Heart right ventricle (tissue), 16 donors: ENCODE measurements at regions not wholly inside any gene's neighbourhood (a gene's known extent, or its start where the extent isn't known, plus 50 kb on each side); places are given as distances from the start of the nearest gene placed in this dataset.

ENCODE experiments used
- ATAC-seq, 8 donors: fragments of 200-7000 bp; cut with Tn5 transposase; one replicate each; pipeline ENCODE4 v1.9.1; 2020; ENCODE audit warnings: mild to moderate bottlenecking in 8 of 8, moderate library complexity in 8 of 8, moderate number of reproducible peaks in 1 of 8
- DNase-seq, 2 donors: peaks; one replicate each; pipeline ENCODE4 v3.0.0-alpha.2; 2020
- H3K27ac ChIP-seq, 10 donors: fragments of 200-600 bp; sonication (generic) in 2 of 10; one replicate each; pipeline versions ENCODE4 v1.5.0 to v1.8.0; 2020 to 2022; ENCODE audit warnings: mild to moderate bottlenecking in 3 of 10
- H3K27me3 ChIP-seq, 7 donors: fragments of 200-600 bp; one replicate each; pipeline ENCODE4 v1.8.0; 2021 to 2022; ENCODE audit warnings: mild to moderate bottlenecking in 2 of 7
- H3K36me3 ChIP-seq, 9 donors: fragments of 200-600 bp; sonication (generic) in 1 of 9; one replicate each; pipeline versions ENCODE4 v1.5.0 to v1.8.0; 2020 to 2022; ENCODE audit warnings: mild to moderate bottlenecking in 2 of 9
- H3K4me1 ChIP-seq, 9 donors: fragments of 200-600 bp; sonication (generic) in 1 of 9; one replicate each; pipeline versions ENCODE4 v1.5.0 to v1.8.0; 2020 to 2022; ENCODE audit warnings: mild to moderate bottlenecking in 4 of 9
- H3K4me3 ChIP-seq, 10 donors: fragments of 200-600 bp; sonication (generic) in 2 of 10; one replicate each; pipeline versions ENCODE4 v1.5.0 to v1.8.0; 2020 to 2022; ENCODE audit warnings: mild to moderate bottlenecking in 7 of 10, moderate library complexity in 2 of 10
- H3K9me3 ChIP-seq, 11 donors: fragments of 200-600 bp in 10 of 11; sonication (generic) in 2 of 11; one replicate each; pipeline versions ENCODE4 v1.5.0 to v1.8.0; 2013 to 2022; ENCODE audit warnings: mild to moderate bottlenecking in 2 of 11, control low read depth in 1 of 11, moderate library complexity in 1 of 11
- CTCF ChIP-seq, 9 donors: fragments of 200-600 bp; sonication (generic) in 2 of 9; IDR thresholded peaks; one replicate each; pipeline versions ENCODE4 v1.5.0 to v1.8.0; 2021 to 2022; ENCODE audit warnings: antibody characterized with exemption in 9 of 9, mild to moderate bottlenecking in 5 of 9, moderate library complexity in 1 of 9
- WGBS, 2 donors: extraction: QIAGEN DNeasy Blood & Tissue Kit; methylation state at CpG; one replicate each; pipeline ENCODE4 v1.1.7; 2013; ENCODE audit warnings: inconsistent platforms in 1 of 2; 5-methylcytosine and 5-hydroxymethylcytosine counted together
- intact Hi-C, 10 donors: fragments of 100-400 bp; cut with DNase I; formaldehyde crosslinking; loops; one replicate each; pipeline versions ENCODE4 v1.11.1 to v1.14.2; 2022
- donor health status: Arrhythmogenic right ventricular cardiomyopathy.
- donor health status: ischemic (EF 13 %, LVEDD 7.1; RV severe dilation, severe dysfunction).
- donor health status: healthy with polysubstance abuse.
- donor health status: DM: no; HTN: yes; CAD: no.
- donor health status: DM: no; HTN: no; CAD: no.
- donor health status: ischemic (EF 25% LVEDD 6.9; RV normal size, moderate dysfunction).
- donor health status: ischemic (EF 25% LVEDD 5.7; RV mildly dilated, moderate dysfunction).
- donor health status: healthy.
- donor health status: DM: yes; HTN: yes; CAD: no.
- donor health status: Ischemic cardiomyopathy.
- donor health status: ischemic (EF 35%, LVEDD 5.7; RV mildly dilated, moderate dysfunction).
- donor health status: nonischemic (EF 11% LVEDD 7.7; RV severe dilation, severe dysfunction).
- donor health status: DM: yes; HTN: yes; CAD: no.
- donor health status: PGD.
- donor health status: ischemic (EF 29% LVEDD 5.4; RV normal size, mild dysfunction).
- donor health status: nonischemic (EF 23%, LVEDD 6.1; RV moderate dilation, normal function).

- intact Hi-C loops: loop anchor here in 1 of 10 donors (10.0 kb wide), 1 partner anchor 1319 kb away; no protein-coding TSS in a partner anchor
- Histone ChIP-seq H3K36me3 (no peaks in the 10 kb centered on the region), H3K27me3 (peaks cover 0 to 31% (median 11%) of the 10 kb centered on the region in 7 donors), H3K4me1 (peaks cover 0 to 3% (median 0%) of the 10 kb centered on the region in 9 donors), H3K27ac (no peak overlapping the region), H3K4me3 (no peak overlapping the region), H3K9me3 (no peaks in the 10 kb centered on the region)
- TF ChIP-seq CTCF (IDR thresholded peaks at IDR 0.05): no peak
- ATAC-seq (no peak), DNase-seq (no peak)
- WGBS, 2 donors: 76 to 80% methylated on average over 2 of the region's 2 CpGs
These were observed 203.6 kb upstream of the SPRED2 start for GRCh38 chr2:65636024-65636423.

- WGBS, 2 donors: 77 to 86% methylated on average over 4 of the region's 4 CpGs
- no peaks in the 10 kb centered on the region for H3K36me3 ChIP-seq
- H3K9me3 ChIP-seq: no peaks in the 10 kb centered on the region
- H3K4me1 ChIP-seq: no peaks in the 10 kb centered on the region
- H3K27me3 ChIP-seq: peaks cover 0 to 20% (median 6%) of the 10 kb centered on the region in 7 donors
- H3K4me3 ChIP-seq: no peak overlapping the region
- no peak overlapping the region for H3K27ac ChIP-seq
- no peak for ATAC-seq
- no peak for TF ChIP-seq CTCF (IDR thresholded peaks at IDR 0.05)
- intact Hi-C loops: loop anchor here in 1 of 10 donors (10.0 kb wide), 1 partner anchor 1320 kb away; no protein-coding TSS in a partner anchor
- no peak for DNase-seq
These were observed 201.9 kb upstream of the SPRED2 start for GRCh38 chr2:65634304-65634703.

GRCh38 chr2:65630643-65631042, 198.2 kb upstream of the SPRED2 start:
- Histone ChIP-seq H3K27me3 (peaks cover 0 to 6% (median 0%) of the 10 kb centered on the region in 7 donors), H3K36me3 (no peaks in the 10 kb centered on the region), H3K27ac (no peak overlapping the region), H3K9me3 (peaks cover 0 to 15% (median 0%) of the 10 kb centered on the region in 11 donors), H3K4me3 (no peak overlapping the region), H3K4me1 (no peaks in the 10 kb centered on the region)
- ATAC-seq: no peak
- 68 to 71% methylated on average over 3 of the region's 3 CpGs for WGBS, 2 donors
- TF ChIP-seq CTCF (IDR thresholded peaks at IDR 0.05): no peak
- DNase-seq: no peak
- intact Hi-C loops: loop anchor here in 1 of 10 donors (10.0 kb wide), 1 partner anchor 1324 kb away; no protein-coding TSS in a partner anchor

GRCh38 chr2:65628156-65628555, 195.8 kb upstream of the SPRED2 start:
- Histone ChIP-seq H3K36me3 (no peaks in the 10 kb centered on the region), H3K27me3 (peaks cover 0 to 6% (median 0%) of the 10 kb centered on the region in 7 donors), H3K4me1 (no peaks in the 10 kb centered on the region), H3K9me3 (peaks cover 0 to 15% (median 0%) of the 10 kb centered on the region in 11 donors), H3K4me3 (no peak overlapping the region), H3K27ac (no peak overlapping the region)
- intact Hi-C loops: no loop called here
- ATAC-seq (no peak), DNase-seq (no peak)
- WGBS, 2 donors: 86 to 92% methylated on average over 2 of the region's 2 CpGs
- TF ChIP-seq CTCF (IDR thresholded peaks at IDR 0.05): no peak
